IMR-90 (cell line): ENCODE measurements at regions not wholly inside any gene's neighbourhood (a gene's known extent, or its start where the extent isn't known, plus 50 kb on each side); places are given as distances from the start of the nearest gene placed in this dataset.
A peak's percentile ranks its signal among the peaks of the same experiment; 100 is the strongest.

Source experiments
- ATAC-seq: fragments of 200-7000 bp; cut with Tn5 transposase; 2 replicates; pipeline ENCODE4 v1.9.1; 2020; ENCODE audit warnings: low read depth, mild to moderate bottlenecking, moderate library complexity
- BruUV-seq: library from RNA; stranded (reverse); fragments of 400-500 nt; replicated peaks from 2 replicates; lab custom pipeline; 2021; lab: Mats Ljungman, UMichigan
- CTCF ChIA-PET: fragments of 300-600 bp; formaldehyde crosslinking; extraction: SDS; loops from one replicate; lab custom pipeline; 2021; ENCODE audit warnings: antibody characterized with exemption; lab: Yijun Ruan, JAX
- POLR2A ChIA-PET: fragments of 300-600 bp; sonication (Branson Sonifier 250); formaldehyde crosslinking; loops from one replicate; lab custom pipeline; 2022; ENCODE audit warnings: antibody characterized with exemption; ENCODE audit not compliant: unreplicated experiment; lab: Charles Lee
- DNase-seq: peaks from one replicate; pipeline ENCODE4 v3.0.0; 2013
- H2AFZ ChIP-seq: replicated peaks from 2 replicates; pipeline ENCODE3; 2013; ENCODE audit warnings: low read length, mild to moderate bottlenecking; ENCODE audit not compliant: poor library complexity
- H2AK5ac ChIP-seq: 2 replicates; pipeline ENCODE4 v1.6.1; 2013; ENCODE audit warnings: low read depth, low read length, inconsistent platforms
- H2AK9ac ChIP-seq: replicated peaks from 2 replicates; pipeline ENCODE3; 2013; ENCODE audit warnings: mild to moderate bottlenecking, low read depth, low read length, moderate library complexity; ENCODE audit not compliant: poor library complexity
- H2BK120ac ChIP-seq: 2 replicates; pipeline ENCODE4 v1.6.1; 2013; ENCODE audit warnings: low read depth, low read length, inconsistent platforms
- H2BK15ac ChIP-seq: 3 replicates; pipeline ENCODE4 v1.6.1; 2013; ENCODE audit warnings: low read depth, low read length, inconsistent platforms
- H2BK20ac ChIP-seq: 2 replicates; pipeline ENCODE4 v1.6.1; 2013; ENCODE audit warnings: low read depth, mild to moderate bottlenecking, inconsistent platforms, low read length, moderate library complexity
- H2BK5ac ChIP-seq: 2 replicates; pipeline ENCODE4 v1.6.1; 2013; ENCODE audit warnings: mild to moderate bottlenecking, low read depth, low read length, inconsistent platforms; ENCODE audit not compliant: poor library complexity, severe bottlenecking
- H3K14ac ChIP-seq: replicated peaks from 2 replicates; pipeline ENCODE4 v1.6.1; 2013; ENCODE audit warnings: low read depth, low read length, inconsistent platforms
- H3K18ac ChIP-seq: 2 replicates; pipeline ENCODE4 v1.6.1; 2013; ENCODE audit warnings: low read depth, low read length, control low read depth
- H3K23ac ChIP-seq: 2 replicates; pipeline ENCODE4 v1.6.1; 2013; ENCODE audit warnings: low read depth, low read length, inconsistent platforms
- H3K27ac ChIP-seq: 2 replicates; pipeline ENCODE4 v1.5.1; 2013; ENCODE audit warnings: mild to moderate bottlenecking, control low read depth, low read length; ENCODE audit not compliant: insufficient read depth
- H3K27me3 ChIP-seq: 2 replicates; pipeline ENCODE4 v1.6.1; 2013; ENCODE audit warnings: low read length; ENCODE audit not compliant: control insufficient read depth, insufficient read depth
- H3K36me3 ChIP-seq: 2 replicates; pipeline ENCODE4 v1.6.1; 2013; ENCODE audit warnings: low read length, mixed read lengths; ENCODE audit not compliant: control insufficient read depth, insufficient read depth
- H3K4ac ChIP-seq: 2 replicates; pipeline ENCODE4 v1.6.1; 2013; ENCODE audit warnings: low read depth, low read length, inconsistent platforms
- H3K4me1 ChIP-seq: 2 replicates; pipeline ENCODE4 v1.6.1; 2013; ENCODE audit warnings: low read length, mixed read lengths; ENCODE audit not compliant: control insufficient read depth, insufficient read depth
- H3K4me2 ChIP-seq: 2 replicates; pipeline ENCODE4 v1.6.1; 2013; ENCODE audit warnings: low read depth, mild to moderate bottlenecking, control low read depth, low read length, moderate library complexity
- H3K4me3 ChIP-seq: 2 replicates; pipeline ENCODE4 v1.5.1; 2013; ENCODE audit warnings: low read depth, mild to moderate bottlenecking, control low read depth, low read length, moderate library complexity; ENCODE audit not compliant: insufficient read depth
- H3K56ac ChIP-seq: 2 replicates; pipeline ENCODE4 v1.6.1; 2013; ENCODE audit warnings: low read length, inconsistent platforms; ENCODE audit not compliant: insufficient read depth; ENCODE audit errors: extremely low read depth
- H3K79me1 ChIP-seq, 2 experiments: 2 replicates each; pipeline ENCODE4 v1.6.1; 2013; ENCODE audit warnings: low read length in 2 of 2, inconsistent platforms in 1 of 2, low read depth in 1 of 2
- H3K9ac ChIP-seq: 2 replicates; pipeline ENCODE4 v1.6.1; 2013; ENCODE audit warnings: low read depth, low read length, control low read depth
- H3K9me1 ChIP-seq: 2 replicates; pipeline ENCODE4 v1.6.1; 2013; ENCODE audit warnings: low read length, inconsistent platforms; ENCODE audit not compliant: insufficient read depth
- H3K9me3 ChIP-seq: 2 replicates; pipeline ENCODE4 v1.6.1; 2013; ENCODE audit warnings: low read length; ENCODE audit not compliant: control insufficient read depth, insufficient read depth
- H4K20me1 ChIP-seq: 2 replicates; pipeline ENCODE4 v1.6.1; 2013; ENCODE audit warnings: low read length, inconsistent platforms; ENCODE audit not compliant: insufficient read depth
- H4K5ac ChIP-seq: 2 replicates; pipeline ENCODE4 v1.6.1; 2013; ENCODE audit warnings: mild to moderate bottlenecking, low read depth, low read length, control low read depth
- H4K8ac ChIP-seq, 2 experiments: 2 replicates each; pipeline ENCODE4 v1.6.1; 2013; ENCODE audit warnings: low read depth in 2 of 2, low read length in 2 of 2, control low read depth in 1 of 2, inconsistent platforms in 1 of 2
- H4K91ac ChIP-seq: 2 replicates; pipeline ENCODE4 v1.6.1; 2013; ENCODE audit warnings: low read depth, low read length, inconsistent platforms; ENCODE audit not compliant: insufficient read depth
- RFX5 ChIP-seq: IDR thresholded peaks from 2 replicates; pipeline ENCODE4 v1.8.0; 2012; ENCODE audit warnings: low read depth, mild to moderate bottlenecking, low read length, moderate library complexity
- WGBS, 2 experiments: methylation state at CpG; one replicate each; pipeline versions ENCODE4 v1.1.5 to v1.1.7; 2013; ENCODE audit warnings: missing lambda C conversion rate in 2 of 2; ENCODE audit not compliant: insufficient read length in 1 of 2; ENCODE audit errors: extremely low coverage in 2 of 2; 5-methylcytosine and 5-hydroxymethylcytosine counted together
- dilution Hi-C: fragments of 300-500 bp; cut with HindIII; formaldehyde crosslinking; loops from one replicate; pipeline ENCODE4 v1.14.3; 2018; ENCODE audit warnings: low sequenced_read_pairs; ENCODE audit not compliant: unreplicated experiment
- in situ Hi-C: fragments of 300-500 bp; cut with MboI; formaldehyde crosslinking; loops from 3 replicates; pipeline ENCODE4 v1.14.3; 2019; ENCODE audit warnings: low sequenced_read_pairs, inconsistent platforms, mixed read lengths
- intact Hi-C: fragments of 100-400 bp; cut with micrococcal nuclease; formaldehyde crosslinking; loops from 2 replicates; pipeline ENCODE4 v1.10.0; 2022

- ChIA-PET CTCF (no interaction called here), POLR2A (no interaction called here)
- H2BK20ac ChIP-seq, result peak overlapping the region; percentile 51; the same call in 1 of the 2 replicates
- ATAC-seq, result peak; percentile 91
- no peaks in the 10 kb centered on the region for H3K9me3 ChIP-seq
- H3K27ac ChIP-seq, result peak overlapping the region; percentile 41; the same call in 1 of the 2 replicates
- H3K4me1 ChIP-seq, result peaks cover 3% of the 10 kb centered on the region
- no peak overlapping the region for H2AK9ac ChIP-seq
- H2AK5ac ChIP-seq, result 0 out of 2 replicates have a peak overlapping the region, but pooled peaks have one; percentile 60
- no peak overlapping the region for H2AFZ ChIP-seq
- no peaks in the 10 kb centered on the region for H3K36me3 ChIP-seq
- peak; percentile 65 for DNase-seq
- no CpG with 5 or more reads among the region's 5 CpGs for WGBS, 2 experiments
- H3K79me1 ChIP-seq, result no peaks in the 10 kb centered on the region
- H4K8ac ChIP-seq, result no peak overlapping the region
- peak overlapping the region; percentile 38; the same call in 1 of the 2 replicates for H3K4me2 ChIP-seq
- intact Hi-C loops, result no loop called here
- H3K56ac ChIP-seq, result no peak overlapping the region
- peak overlapping the region; percentile 52; the same call in 1 of the 2 replicates for H3K14ac ChIP-seq
- dilution Hi-C loops, result no loop called here
- no peaks in the 10 kb centered on the region for H3K27me3 ChIP-seq
- H3K9me1 ChIP-seq, result peaks cover 12% of the 10 kb centered on the region; the same call in 1 of the 2 replicates
- in situ Hi-C loops, result no loop called here
- no peak overlapping the region for H4K5ac ChIP-seq
- no peak overlapping the region for H3K4me3 ChIP-seq
- H4K91ac ChIP-seq, result no peak overlapping the region; the same call in 1 of the 2 replicates
- 0 out of 3 replicates have a peak overlapping the region, but pooled peaks have one; percentile 3 for H2BK15ac ChIP-seq
- BruUV-seq, result no TSS peak
- H3K23ac ChIP-seq, result no peak overlapping the region
- H3K18ac ChIP-seq, result no peak overlapping the region; the same call in 1 of the 2 replicates
- no peaks in the 10 kb centered on the region for H4K20me1 ChIP-seq
- TF ChIP-seq RFX5, result no peak
- H2BK120ac ChIP-seq, result no peak overlapping the region
- H3K9ac ChIP-seq, result no peak overlapping the region
- H3K4ac ChIP-seq, result no peak overlapping the region
- no peak overlapping the region for H2BK5ac ChIP-seq
Measured at GRCh38 chr1:221029981-221030649, 150.9 kb downstream of the HLX start.
